CD8-positive, alpha-beta memory T cell (primary cell): ENCODE measurements at regions not wholly inside any gene's neighbourhood (a gene's known extent, or its start where the extent isn't known, plus 50 kb on each side); places are given as distances from the start of the nearest gene placed in this dataset.
"Not testable (repeated sequence)": the region's sequence is repeated elsewhere in the genome, so short reads cannot be mapped to it uniquely, and the experiment has no call there.

ENCODE experiments used
- CTCF ChIA-PET: fragments of 350-600 bp; sonication (Branson Sonifier 250); formaldehyde crosslinking; loops from one replicate; lab custom pipeline; 2021; ENCODE audit warnings: antibody characterized with exemption; lab: Charles Lee
- POLR2A ChIA-PET: fragments of 350-600 bp; sonication (Branson Sonifier 250); formaldehyde crosslinking; loops from one replicate; lab custom pipeline; 2021; ENCODE audit warnings: antibody characterized with exemption; lab: Charles Lee
- DNase-seq, 5 donors: peaks; one replicate each; pipeline versions ENCODE4 v3.0.0 to v3.0.0-alpha.2; 2020 to 2022; ENCODE audit warnings: mixed read lengths in 1 of 5
- H3K27ac ChIP-seq: one replicate; pipeline ENCODE4 v1.7.0; 2013; ENCODE audit warnings: low read depth, mild to moderate bottlenecking, low read length, moderate library complexity
- H3K27me3 ChIP-seq: 2 replicates; pipeline ENCODE4 v1.7.0; 2013; ENCODE audit warnings: low read length, mild to moderate bottlenecking; ENCODE audit not compliant: insufficient read depth, poor library complexity, severe bottlenecking
- H3K36me3 ChIP-seq: 2 replicates; pipeline ENCODE4 v1.7.0; 2013; ENCODE audit warnings: mild to moderate bottlenecking, low read length, moderate library complexity; ENCODE audit not compliant: insufficient read depth
- H3K4me1 ChIP-seq: 2 replicates; pipeline ENCODE4 v1.7.0; 2013; ENCODE audit warnings: mild to moderate bottlenecking, low read length, moderate library complexity; ENCODE audit not compliant: insufficient read depth
- H3K4me3 ChIP-seq: 2 replicates; pipeline ENCODE4 v1.7.0; 2013; ENCODE audit warnings: mild to moderate bottlenecking, low read length
- H3K9me3 ChIP-seq: 2 replicates; pipeline ENCODE4 v1.7.0; 2013; ENCODE audit warnings: mild to moderate bottlenecking, low read length
- H3K27ac Mint-ChIP-seq, 8 donors: one replicate each; pipeline ENCODE4 v1.8.0; 2020 to 2021; ENCODE audit warnings: mixed read lengths in 8 of 8, mild to moderate bottlenecking in 6 of 8, inconsistent platforms in 3 of 8, moderate library complexity in 3 of 8
- H3K27me3 Mint-ChIP-seq, 2 donors: one replicate each; pipeline ENCODE4 v1.8.0; 2020 to 2021; ENCODE audit warnings: mixed read lengths in 2 of 2, mild to moderate bottlenecking in 1 of 2, moderate library complexity in 1 of 2
- H3K36me3 Mint-ChIP-seq, 3 donors: one replicate each; pipeline ENCODE4 v1.8.0; 2020 to 2021; ENCODE audit warnings: mixed read lengths in 3 of 3, inconsistent platforms in 1 of 3, mild to moderate bottlenecking in 1 of 3
- H3K4me1 Mint-ChIP-seq, 3 donors: one replicate each; pipeline ENCODE4 v1.8.0; 2020 to 2021; ENCODE audit warnings: mixed read lengths in 3 of 3, inconsistent platforms in 1 of 3, mild to moderate bottlenecking in 1 of 3
- H3K4me3 Mint-ChIP-seq, 7 donors: one replicate each; pipeline ENCODE4 v1.8.0; 2020 to 2021; ENCODE audit warnings: mixed read lengths in 7 of 7, mild to moderate bottlenecking in 6 of 7, moderate library complexity in 4 of 7, inconsistent platforms in 2 of 7
- H3K9me3 Mint-ChIP-seq, 5 donors: one replicate each; pipeline ENCODE4 v1.8.0; 2020 to 2022; ENCODE audit warnings: mixed read lengths in 5 of 5, mild to moderate bottlenecking in 3 of 5, moderate library complexity in 2 of 5, inconsistent platforms in 1 of 5

- Mint-ChIP-seq H3K27me3 (peaks cover 16 to 53% of the 10 kb centered on the region in 2 donors), H3K9me3 (peaks cover 10 to 28% (median 15%) of the 10 kb centered on the region in 5 donors), H3K36me3 (peaks cover 0 to 26% (median 0%) of the 10 kb centered on the region in 3 donors)
- H3K4me3 Mint-ChIP-seq, H3K36me3 ChIP-seq, POLR2A ChIA-PET, CTCF ChIA-PET, DNase-seq, H3K27ac ChIP-seq, H3K4me1 ChIP-seq, H3K9me3 ChIP-seq, H3K4me1 Mint-ChIP-seq, H3K4me3 ChIP-seq, H3K27ac Mint-ChIP-seq, H3K27me3 ChIP-seq: not testable (repeated sequence)
Measured at GRCh38 chr12:124218650-124219049, 76.2 kb upstream of the RFLNA start.

DNA sequence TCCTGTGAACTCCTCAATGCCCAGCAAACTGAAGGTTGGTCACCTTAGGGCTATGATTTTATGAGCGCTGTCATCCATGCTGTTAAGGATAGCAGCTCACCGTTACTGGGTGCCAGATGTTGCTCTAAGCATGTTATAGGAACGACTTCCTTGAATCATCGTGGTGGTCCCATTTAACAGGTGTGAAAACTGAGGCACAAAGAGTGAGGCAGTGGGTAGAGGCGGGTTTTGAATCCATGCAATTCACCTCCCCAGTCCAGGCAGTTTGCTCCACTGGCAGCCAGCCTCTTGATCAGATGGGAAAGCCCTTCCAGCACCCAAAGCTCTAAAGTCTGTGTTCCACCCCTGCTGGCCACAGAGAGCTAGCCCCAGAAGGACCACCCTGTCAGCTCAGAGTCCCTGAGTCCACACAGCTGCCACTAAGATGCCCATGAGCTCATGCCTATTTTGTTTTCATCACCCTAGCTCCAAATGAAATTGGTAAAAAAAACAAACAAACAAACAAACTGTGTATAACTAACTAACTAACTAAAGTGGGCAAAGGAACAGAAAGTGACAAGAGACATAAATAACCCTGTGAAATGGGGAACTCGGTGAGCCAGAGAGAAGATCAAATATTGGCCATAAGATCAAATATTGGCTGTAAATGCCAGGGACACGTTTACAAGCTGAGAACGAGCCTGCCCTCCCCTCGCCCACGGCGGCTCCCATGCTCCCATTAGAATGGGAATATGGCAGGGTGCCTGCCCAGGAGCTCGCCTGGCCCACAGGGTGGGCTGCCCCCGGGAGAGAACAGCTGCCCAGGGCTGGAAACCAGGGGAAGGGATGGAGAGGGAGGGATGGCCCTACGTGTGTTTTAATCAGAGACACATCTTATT is 72.3 kb upstream of the RFLNA start:
- POLR2A ChIA-PET = no interaction called here
- no peak overlapping the region for H3K27ac Mint-ChIP-seq

GRCh38 chr12:124223733-124224138 is 71.2 kb upstream of the RFLNA start:
- peaks cover 9 to 49% of the 10 kb centered on the region in 2 donors for H3K27me3 Mint-ChIP-seq
- CTCF ChIA-PET, H3K4me3 ChIP-seq, H3K27me3 ChIP-seq, H3K9me3 ChIP-seq, H3K4me1 ChIP-seq, H3K36me3 ChIP-seq, H3K4me1 Mint-ChIP-seq, H3K9me3 Mint-ChIP-seq, POLR2A ChIA-PET, H3K27ac ChIP-seq: not testable (repeated sequence)
- peak overlapping the region in 1 of 7 donors; percentile 10 for H3K4me3 Mint-ChIP-seq
- peak in 1 of 5 donors; percentile 7 for DNase-seq
- H3K27ac Mint-ChIP-seq = peak overlapping the region in 3 of 8 donors; percentile 28 to 55 (median 39)
- peaks cover 0 to 20% (median 0%) of the 10 kb centered on the region in 3 donors for H3K36me3 Mint-ChIP-seq

More for the DNA sequence above, 72.3 kb upstream of the RFLNA start:
- Histone ChIP-seq H3K9me3 (no peaks in the 10 kb centered on the region), H3K36me3 (no peaks in the 10 kb centered on the region), H3K27ac (no peak overlapping the region), H3K4me1 (no peaks in the 10 kb centered on the region), H3K4me3 (no peak overlapping the region), H3K27me3 (peaks cover 4% of the 10 kb centered on the region)
- Mint-ChIP-seq H3K9me3 (peaks cover 0 to 10% (median 6%) of the 10 kb centered on the region in 5 donors), H3K4me1 (peaks cover 0 to 3% (median 0%) of the 10 kb centered on the region in 3 donors), H3K36me3 (peaks cover 0 to 20% (median 0%) of the 10 kb centered on the region in 3 donors), H3K4me3 (no peak overlapping the region), H3K27me3 (peaks cover 9 to 51% of the 10 kb centered on the region in 2 donors)
- DNase-seq = no peak
- CTCF ChIA-PET = no interaction called here

- POLR2A ChIA-PET = no interaction called here
- Histone ChIP-seq H3K4me1 (no peaks in the 10 kb centered on the region), H3K27ac (no peak overlapping the region), H3K4me3 (no peak overlapping the region), H3K9me3 (no peaks in the 10 kb centered on the region), H3K27me3 (peaks cover 4% of the 10 kb centered on the region), H3K36me3 (no peaks in the 10 kb centered on the region)
- Mint-ChIP-seq H3K36me3 (peaks cover 0 to 20% (median 0%) of the 10 kb centered on the region in 3 donors), H3K4me1 (peaks cover 0 to 3% (median 0%) of the 10 kb centered on the region in 3 donors), H3K27ac (no peak overlapping the region), H3K4me3 (no peak overlapping the region), H3K27me3 (peaks cover 9 to 49% of the 10 kb centered on the region in 2 donors), H3K9me3 (peaks cover 0 to 10% (median 6%) of the 10 kb centered on the region in 5 donors)
- DNase-seq = no peak
- CTCF ChIA-PET = no interaction called here
Measured at GRCh38 chr12:124224535-124225110, 70.3 kb upstream of the RFLNA start.

DNA sequence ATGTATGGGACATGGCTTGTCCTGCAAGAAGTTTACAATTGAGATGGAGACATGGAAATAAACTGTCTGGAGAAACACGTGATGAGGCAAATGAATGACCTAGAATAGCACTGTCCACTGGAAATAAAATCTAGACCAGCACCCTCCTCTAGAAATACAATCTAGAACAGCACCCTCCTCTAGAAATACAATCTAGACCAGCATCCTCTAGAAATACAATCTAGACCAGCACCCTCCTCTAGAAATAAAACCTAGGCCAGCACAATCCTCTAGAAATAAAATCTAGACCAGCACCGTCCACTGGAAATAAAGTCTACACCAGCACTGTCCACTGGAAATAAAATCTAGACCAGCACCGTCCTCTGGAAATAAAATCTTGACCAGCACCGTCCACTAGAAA is 69.2 kb upstream of the RFLNA start:
- H3K4me1 ChIP-seq = no peaks in the 10 kb centered on the region
- peaks cover 4% of the 10 kb centered on the region for H3K27me3 ChIP-seq
- no peak overlapping the region for H3K4me3 ChIP-seq
- CTCF ChIA-PET = no interaction called here
- H3K9me3 ChIP-seq = peaks cover 3% of the 10 kb centered on the region
- Mint-ChIP-seq H3K27ac (no peak overlapping the region), H3K4me3 (no peak overlapping the region), H3K27me3 (peaks cover 9 to 46% of the 10 kb centered on the region in 2 donors), H3K9me3 (peaks cover 0 to 7% (median 4%) of the 10 kb centered on the region in 5 donors), H3K4me1 (peaks cover 0 to 3% (median 0%) of the 10 kb centered on the region in 3 donors), H3K36me3 (peaks cover 0 to 10% (median 0%) of the 10 kb centered on the region in 3 donors)
- no peaks in the 10 kb centered on the region for H3K36me3 ChIP-seq
- no peak overlapping the region for H3K27ac ChIP-seq
- POLR2A ChIA-PET = no interaction called here
- no peak for DNase-seq

DNA sequence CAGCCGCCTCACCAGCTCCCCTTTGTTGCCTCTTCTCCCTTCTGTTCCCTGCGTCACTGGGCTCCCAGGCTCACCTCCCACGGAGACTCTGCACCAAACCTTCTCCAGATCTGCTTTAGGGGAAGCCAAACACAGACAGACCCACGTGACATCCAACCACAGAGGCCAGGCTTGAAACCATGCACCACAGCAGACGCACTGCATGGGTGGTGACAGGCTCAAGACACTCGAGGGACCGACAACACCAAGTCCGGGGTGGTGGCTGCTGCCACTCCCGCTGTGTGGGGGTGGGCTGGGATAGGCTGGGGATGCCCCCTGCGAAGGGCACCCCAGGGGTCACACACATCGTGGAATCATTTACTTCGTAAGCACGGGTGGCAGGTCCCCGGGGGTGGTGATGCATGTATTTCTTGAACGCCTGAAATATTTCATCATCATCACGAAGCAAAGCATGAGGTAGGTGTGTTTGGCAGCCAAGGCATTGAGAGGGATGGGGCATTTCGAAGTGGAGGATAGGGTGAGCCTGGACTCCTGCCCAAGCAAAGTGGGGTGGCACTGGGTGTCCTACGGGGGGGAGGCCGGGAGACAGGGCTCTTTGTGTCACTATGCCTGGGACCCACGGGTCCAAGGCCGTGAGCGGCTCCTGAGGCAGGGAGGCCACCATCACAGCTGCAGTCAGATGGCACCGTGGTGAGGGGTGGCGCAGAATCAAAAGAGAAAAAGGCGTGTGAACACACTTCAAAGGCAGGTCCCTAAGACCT is 66.8 kb upstream of the RFLNA start:
- Histone ChIP-seq H3K4me1 (no peaks in the 10 kb centered on the region), H3K9me3 (peaks cover 5% of the 10 kb centered on the region), H3K36me3 (no peaks in the 10 kb centered on the region), H3K27me3 (peaks cover 4% of the 10 kb centered on the region), H3K4me3 (no peak overlapping the region), H3K27ac (no peak overlapping the region)
- Mint-ChIP-seq H3K4me3 (no peak overlapping the region), H3K27ac (peak overlapping the region in 1 of 8 donors; percentile 23), H3K36me3 (no peaks in the 10 kb centered on the region), H3K9me3 (peaks cover 0 to 6% (median 2%) of the 10 kb centered on the region in 5 donors), H3K27me3 (peaks cover 9 to 33% of the 10 kb centered on the region in 2 donors), H3K4me1 (peaks cover 0 to 3% (median 0%) of the 10 kb centered on the region in 3 donors)
- no peak for DNase-seq
- POLR2A ChIA-PET = no interaction called here
- CTCF ChIA-PET = no interaction called here

DNA sequence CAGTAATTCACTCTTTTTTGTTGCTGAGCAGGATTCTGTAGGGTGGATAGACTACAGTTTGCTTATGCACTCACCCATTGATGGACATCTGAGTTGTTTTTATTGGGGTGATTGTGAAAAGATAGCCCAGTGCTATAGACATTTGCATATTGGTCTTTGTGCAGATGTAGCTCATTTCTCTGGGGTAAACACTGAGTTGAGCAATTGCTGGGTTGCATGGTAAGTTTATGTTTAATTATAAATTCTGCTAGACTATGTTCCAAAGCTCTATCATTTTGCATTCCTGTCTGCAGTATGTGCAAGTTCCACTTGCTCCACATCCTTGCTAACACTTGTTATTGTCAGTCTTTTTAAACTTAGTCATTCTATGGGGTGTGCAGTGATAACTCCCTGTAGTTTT is 65.4 kb upstream of the RFLNA start:
- Mint-ChIP-seq H3K27ac (no peak overlapping the region), H3K4me3 (no peak overlapping the region), H3K4me1 (no peaks in the 10 kb centered on the region), H3K9me3 (peaks cover 0 to 6% (median 2%) of the 10 kb centered on the region in 5 donors), H3K36me3 (no peaks in the 10 kb centered on the region), H3K27me3 (peaks cover 10 to 41% of the 10 kb centered on the region in 2 donors)
- H3K4me3 ChIP-seq = no peak overlapping the region
- H3K4me1 ChIP-seq = no peaks in the 10 kb centered on the region
- H3K27me3 ChIP-seq = no peaks in the 10 kb centered on the region
- H3K36me3 ChIP-seq = no peaks in the 10 kb centered on the region
- DNase-seq = no peak
- CTCF ChIA-PET = no interaction called here
- peaks cover 5% of the 10 kb centered on the region for H3K9me3 ChIP-seq
- POLR2A ChIA-PET = no interaction called here
- no peak overlapping the region for H3K27ac ChIP-seq
